ENCODE measurements at regions not wholly inside any gene's neighbourhood (a gene's known extent, or its start where the extent isn't known, plus 50 kb on each side); places are given as distances from the start of the nearest gene placed in this dataset.

DNA sequence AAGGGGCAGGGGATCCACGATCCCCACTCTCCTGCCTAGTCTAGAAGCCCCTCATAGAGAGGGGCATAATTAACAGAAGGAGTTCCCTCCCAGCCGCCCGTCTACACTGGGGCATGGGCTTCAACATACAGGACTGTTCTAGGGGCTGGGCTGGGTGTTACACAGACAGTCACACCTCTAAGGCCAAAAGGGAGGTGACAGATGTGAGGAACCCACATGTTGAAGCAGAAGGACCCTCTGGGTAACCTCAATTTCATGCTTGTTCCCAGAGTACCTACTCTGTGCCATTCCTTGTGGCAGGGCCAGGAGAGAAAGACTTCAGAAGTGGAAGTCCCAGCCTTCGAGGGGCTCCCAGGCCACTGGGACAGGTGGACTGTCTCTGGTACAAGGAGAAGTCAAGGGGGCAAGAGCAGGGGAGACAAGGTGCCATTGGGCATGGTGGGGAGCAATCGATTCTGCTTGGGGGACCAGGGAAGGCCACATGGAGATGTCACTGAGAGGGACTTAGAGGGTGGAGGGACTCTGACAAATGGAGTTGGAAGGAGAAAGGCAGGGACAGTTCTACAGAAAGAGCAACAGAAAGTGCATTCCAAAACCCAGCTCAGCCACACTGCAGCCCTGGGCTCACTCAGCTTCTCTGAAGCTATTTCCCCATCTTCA is 71.3 kb downstream of the CPN2 start:
- DNase-seq (ENCODE audit: low read depth in 2 of 2): no peak

DNA sequence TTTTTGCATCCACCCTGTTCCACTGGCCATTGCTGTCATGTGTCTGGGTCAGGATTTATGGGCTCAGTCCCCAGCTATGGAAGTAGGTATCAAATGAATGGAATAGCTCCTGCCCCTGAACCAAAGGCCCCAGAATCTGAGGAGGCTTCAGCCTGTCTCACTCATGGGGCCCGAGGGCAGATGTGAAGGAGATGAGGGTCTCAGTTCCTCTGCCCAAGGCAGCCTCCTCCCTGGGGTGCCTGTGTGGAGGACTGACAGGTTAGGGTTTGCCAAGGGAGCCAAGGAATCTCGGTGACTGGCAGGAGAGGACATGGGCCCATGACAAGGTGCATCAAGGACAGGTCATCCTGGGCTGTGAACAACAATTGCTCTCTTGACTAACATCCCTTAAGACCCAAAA is 70.4 kb downstream of the CPN2 start:
- no peak for DNase-seq (ENCODE audit: low read depth in 2 of 2)

DNA sequence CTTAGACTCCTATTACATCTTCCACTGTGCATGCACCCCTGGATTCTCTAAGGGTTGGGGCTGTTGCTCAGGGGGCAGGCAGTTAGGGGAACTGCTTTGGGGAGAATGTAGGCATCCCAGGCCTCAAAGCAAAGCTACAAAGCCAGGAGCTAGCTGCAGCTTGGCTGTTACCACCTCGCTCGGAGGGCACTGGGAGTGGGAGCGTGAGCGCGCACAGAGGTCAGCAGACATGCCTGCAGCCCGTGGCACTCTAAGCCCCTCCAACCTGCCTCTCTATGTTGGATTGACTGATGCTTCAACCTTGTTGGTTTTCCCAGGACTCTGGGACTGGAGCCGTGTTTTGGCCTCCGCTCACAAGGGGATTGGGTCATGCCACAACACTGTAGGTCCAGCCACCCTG is 69.8 kb downstream of the CPN2 start:
- DNase-seq (ENCODE audit: low read depth in 2 of 2): no peak

DNA sequence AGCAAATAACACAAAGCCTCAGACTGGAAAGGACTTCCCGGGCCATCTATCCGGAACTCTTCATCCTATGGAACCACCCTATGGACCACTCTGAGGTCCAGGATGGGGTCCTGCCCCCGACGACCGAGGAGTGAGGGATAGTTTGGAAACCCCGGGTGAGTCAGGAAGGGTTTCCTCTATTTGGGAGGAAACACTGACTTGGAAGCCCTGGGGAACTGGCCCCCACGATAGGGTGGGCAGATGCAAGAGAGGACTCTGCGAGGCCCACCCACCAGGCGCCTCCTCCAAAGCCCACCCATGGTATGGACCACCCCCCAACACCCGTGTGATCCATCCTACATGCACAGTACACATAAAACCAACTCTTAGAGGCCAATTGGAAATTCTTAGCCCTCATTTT is 69.4 kb downstream of the CPN2 start:
- no peak for DNase-seq (ENCODE audit: low read depth in 2 of 2)

DNA sequence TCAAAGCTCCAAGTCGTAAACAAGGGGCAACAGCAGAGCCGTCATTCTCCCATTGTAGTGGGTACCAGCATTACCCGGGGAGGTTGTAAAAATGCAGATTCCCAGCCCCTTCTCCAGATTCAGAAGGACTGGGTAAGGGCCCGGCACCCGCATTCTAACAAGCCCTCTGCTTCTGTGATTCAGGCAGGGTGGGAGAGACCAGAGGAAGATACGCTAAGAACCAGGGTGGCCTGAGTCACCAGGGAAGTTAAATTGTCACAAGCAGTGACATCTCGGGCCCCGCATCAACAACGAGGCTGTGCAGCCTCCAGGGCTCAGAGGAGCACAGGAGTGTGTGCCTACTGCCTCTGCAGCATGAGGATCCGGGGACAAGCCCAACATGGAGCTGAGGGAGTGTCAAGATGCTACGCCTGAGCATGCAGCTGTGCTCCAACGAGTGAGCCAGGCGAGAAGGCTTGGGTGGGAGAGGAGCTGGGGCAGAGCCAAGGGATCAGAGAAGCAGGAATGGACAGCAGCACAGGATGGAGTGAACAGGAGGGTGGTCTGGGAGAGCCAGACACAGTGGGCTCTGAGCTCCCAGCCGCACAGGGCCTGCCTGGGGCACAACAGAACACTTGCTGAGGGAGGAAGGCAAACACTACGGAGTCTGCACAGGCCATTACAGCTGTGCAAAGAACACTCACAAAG is 68.5 kb downstream of the CPN2 start:
- DNase-seq (ENCODE audit: low read depth in 2 of 2): no peak

DNA sequence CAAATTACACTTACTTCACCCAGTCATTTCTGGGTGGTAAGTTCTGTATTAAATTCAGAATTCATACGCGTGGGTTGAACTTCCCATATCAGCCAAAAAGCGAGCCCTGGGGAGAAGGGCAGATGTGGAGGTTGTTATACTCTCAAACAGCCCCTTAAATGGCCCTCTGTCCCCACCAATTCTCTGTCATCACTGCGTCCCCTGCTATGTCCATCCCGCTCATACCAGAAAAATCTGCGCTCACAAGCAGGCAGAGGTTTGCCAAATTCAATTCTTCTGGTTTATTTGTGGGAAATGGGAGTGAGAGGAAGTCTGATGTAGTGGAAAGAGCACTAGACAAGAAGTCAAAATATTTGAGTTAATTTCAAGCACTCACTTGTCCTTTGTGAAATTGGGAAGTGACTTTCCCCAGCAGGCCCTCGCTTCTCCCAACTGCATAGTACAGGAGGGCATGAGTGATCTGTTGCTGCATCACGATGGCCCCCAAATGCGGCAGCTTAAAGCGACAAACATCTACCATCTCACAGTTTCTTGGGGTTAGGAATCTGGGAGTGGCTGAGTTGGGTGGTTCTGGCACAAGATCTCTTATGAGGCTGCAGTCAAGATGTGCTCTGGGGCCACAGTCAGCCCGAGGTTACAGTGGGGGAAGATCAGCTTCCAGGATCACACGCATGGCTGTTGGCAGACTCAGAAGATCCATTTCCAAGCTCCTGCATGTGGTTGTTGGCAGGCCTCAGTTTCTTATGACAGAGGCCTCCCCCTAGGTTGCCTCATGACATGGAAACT is 67.7 kb downstream of the CPN2 start:
- no peak for DNase-seq (ENCODE audit: low read depth in 2 of 2)

DNA sequence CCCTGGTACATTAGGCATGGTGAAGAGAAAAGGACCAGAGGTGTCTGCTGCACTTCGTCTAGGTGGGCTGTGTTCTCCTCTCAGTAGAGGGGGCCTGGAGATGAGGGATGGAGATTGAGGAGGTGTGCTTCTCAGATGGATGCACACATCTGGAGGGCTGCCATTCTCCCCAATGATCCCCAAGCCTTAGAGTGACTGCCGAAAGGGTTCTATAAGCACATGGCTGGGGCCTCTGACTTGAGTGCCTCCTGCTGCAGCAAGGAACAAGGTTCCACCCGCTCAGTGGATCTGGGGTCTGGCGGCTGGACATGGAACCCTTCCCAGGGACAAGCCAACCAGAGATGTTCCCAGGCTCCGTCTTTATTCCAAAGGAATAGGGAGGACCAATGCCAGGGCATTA is 66.8 kb downstream of the CPN2 start:
- DNase-seq (ENCODE audit: low read depth in 2 of 2): no peak

DNA sequence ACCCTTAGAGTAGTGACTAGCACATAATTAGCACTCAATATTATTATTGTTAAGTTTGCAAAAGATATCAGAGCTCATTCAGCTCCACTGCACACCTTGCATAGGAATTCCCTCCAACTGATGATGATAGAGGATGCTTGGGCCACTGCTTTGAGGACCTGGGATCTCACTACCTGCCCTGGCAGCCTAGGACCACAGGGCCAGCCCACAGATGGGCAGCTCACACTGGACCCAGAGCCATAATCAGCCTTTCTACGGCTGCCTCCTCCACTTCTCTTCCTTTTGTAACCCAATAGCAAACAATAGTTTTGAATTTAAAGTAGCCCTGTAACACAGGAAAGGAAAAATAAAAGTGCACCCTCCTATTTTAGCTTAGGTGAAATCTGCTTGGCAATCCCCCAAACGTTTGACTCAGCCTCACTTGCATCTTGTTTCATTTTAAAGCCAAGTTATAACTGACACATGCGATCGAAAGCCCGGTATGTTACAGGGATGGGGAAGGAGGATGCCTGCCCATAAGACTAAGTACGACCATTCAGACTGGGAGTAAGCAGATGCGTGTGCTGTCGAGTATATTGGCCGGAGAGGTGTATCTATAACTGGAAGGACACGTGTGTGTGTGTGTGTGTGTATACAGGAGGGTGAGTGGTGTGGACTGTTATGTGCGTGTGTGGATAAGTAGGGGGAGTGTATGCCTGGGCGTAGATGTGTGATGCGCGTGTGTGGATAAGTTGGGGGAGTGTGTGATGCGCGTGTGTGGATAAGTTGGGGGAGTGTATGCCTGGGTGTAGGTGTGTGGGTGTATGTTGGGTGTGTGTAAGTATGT is 65.9 kb downstream of the CPN2 start:
- DNase-seq (ENCODE audit: low read depth in 2 of 2): no peak

DNA sequence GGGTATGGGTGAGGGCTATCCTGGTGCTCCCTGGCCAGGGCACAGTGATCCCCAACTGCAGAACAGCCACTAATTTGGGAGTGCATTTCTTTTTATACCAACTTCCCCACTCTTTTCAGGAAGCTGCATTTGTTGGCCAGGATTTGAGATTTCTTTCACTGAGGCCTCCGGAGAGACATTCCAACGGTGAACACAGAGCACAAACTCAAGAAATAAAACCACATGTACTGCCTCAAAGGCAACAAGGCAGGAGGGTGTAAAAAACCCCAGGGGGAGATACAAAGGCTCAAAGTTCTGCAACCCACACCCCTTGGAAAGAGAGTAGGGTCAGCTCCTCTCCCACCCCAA is 65.3 kb downstream of the CPN2 start:
- DNase-seq (ENCODE audit: low read depth in 2 of 2): no peak

DNA sequence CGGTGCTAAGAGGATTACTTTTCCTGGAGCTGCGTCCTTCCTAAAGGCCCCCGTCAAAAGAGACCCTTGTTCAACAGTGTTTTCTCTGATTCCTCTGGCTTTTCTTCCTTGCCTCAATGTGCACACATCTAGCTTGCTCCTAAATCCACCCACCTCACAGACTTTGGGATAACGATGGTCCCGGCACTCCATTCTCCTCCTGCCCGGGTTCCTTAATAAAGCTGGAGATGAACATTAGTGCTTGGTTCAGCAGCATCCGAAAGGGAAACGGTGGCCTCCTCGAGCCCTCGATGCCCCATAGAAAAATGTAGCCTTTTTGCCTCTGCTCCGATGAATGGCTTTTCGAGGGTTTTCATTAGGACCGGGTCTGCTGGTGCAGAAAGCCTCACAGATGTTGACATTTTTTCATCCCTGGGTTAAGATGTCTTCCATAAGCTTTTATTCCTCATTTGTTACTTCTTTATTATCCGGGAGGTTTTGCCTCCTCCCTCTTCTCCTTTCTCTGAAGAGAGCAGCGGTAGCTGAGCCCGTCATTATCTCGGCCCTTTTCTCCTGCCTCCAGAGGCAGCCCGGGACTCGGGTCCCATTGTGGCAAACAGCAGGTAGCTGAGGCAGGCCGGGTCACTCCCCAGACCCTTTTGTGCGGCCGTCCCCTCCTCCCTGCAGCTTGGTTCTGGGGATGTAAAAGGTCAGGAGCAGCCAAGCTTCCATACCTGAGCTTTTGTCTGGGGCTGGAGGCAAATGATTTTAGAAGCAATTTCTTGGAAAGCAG is 64.6 kb downstream of the CPN2 start:
- no peak for DNase-seq (ENCODE audit: low read depth in 2 of 2)

DNA sequence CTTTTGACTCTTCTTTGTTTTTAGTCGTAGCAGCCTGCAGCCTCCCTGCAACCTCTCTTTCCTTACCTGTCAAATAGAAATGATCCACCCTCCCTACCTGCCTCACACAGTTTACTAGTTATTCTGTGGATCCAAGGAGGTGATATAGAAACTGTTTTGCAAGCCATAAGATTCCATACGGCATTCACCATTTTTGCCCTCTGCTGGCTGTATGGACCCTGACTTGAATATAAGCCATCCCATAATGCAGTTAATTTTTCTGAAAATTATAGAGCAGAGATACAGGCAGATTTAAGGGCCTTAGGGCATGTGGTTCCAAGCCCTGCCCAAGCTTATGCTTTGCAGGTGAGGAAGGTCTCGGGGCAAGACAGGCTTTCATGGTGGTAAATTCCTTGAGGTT is 63.8 kb downstream of the CPN2 start:
- DNase-seq (ENCODE audit: low read depth in 2 of 2): no peak

DNA sequence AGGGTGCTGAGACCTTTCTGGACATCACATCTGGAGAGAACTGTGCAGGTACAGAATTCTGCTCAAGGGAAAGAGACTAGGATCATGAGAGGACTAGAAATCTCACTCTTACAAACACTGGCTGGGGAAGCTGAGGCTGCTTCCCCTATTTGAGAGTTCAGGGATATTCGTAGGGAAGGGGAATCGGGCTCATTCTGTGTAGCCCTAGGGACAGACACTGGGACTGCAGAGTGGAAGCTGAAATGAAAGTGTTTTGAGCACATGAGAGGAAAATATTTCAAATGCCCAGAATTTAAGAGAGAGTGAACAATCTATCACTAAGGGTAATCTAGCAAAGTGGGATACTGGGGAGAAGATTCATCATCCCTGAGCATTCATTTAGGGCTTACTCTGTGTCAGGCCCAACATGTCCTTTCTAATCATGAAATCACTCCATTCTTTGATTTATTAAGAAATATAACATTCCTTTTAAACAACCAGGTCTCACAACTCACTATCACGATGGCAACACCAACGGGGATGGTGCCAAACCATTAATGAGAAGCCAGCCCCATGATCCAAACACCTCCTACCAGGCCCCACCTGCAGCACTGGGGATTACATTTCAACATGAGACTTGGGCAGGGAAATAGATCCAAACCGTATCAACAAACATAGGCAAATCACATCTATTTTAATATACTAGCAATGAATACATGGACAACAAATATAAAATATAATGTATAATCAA is 63.0 kb downstream of the CPN2 start:
- DNase-seq (ENCODE audit: low read depth in 2 of 2): no peak

Data from dermis microvascular lymphatic vessel endothelial cell (primary cell).